GM12878 (cell line): ENCODE measurements at regions not wholly inside any gene's neighbourhood (a gene's known extent, or its start where the extent isn't known, plus 50 kb on each side); places are given as distances from the start of the nearest gene placed in this dataset.

Experiments
- BRCA1 ChIP-seq: IDR thresholded peaks from 2 replicates; pipeline ENCODE4 v1.6.1; 2011; ENCODE audit warnings: low read depth, low read length, improper control_type of control experiment
- CTCF ChIP-seq, 3 experiments: IDR thresholded peaks in 2 of 3; conservative IDR thresholded peaks in 1 of 3; 2 replicates each; pipeline ENCODE4 v1.5.1; 2011; ENCODE audit warnings: low read depth in 3 of 3, low read length in 3 of 3, mild to moderate bottlenecking in 3 of 3, control low read depth in 2 of 3, moderate library complexity in 2 of 3, inconsistent platforms in 1 of 3, mixed read lengths in 1 of 3; ENCODE audit not compliant: control insufficient read depth in 2 of 3, insufficient read depth in 1 of 3; ENCODE audit errors: extremely low read depth in 1 of 3
- DPF2 ChIP-seq: fragments of 450-650 bp; IDR thresholded peaks from 2 replicates; pipeline ENCODE4 v1.6.1; 2017; ENCODE audit warnings: mild to moderate bottlenecking
- EED ChIP-seq: sonication (generic); IDR thresholded peaks from 2 replicates; pipeline ENCODE4 v1.6.1; 2016; ENCODE audit warnings: antibody characterized with exemption, low read depth
- EZH2 ChIP-seq: IDR thresholded peaks from 2 replicates; pipeline ENCODE4 v1.6.1; 2012; ENCODE audit warnings: low read depth, mild to moderate bottlenecking, control low read depth, inconsistent platforms, low read length, borderline replicate concordance; ENCODE audit not compliant: control insufficient read depth
- MTA3 ChIP-seq: IDR thresholded peaks from 2 replicates; pipeline ENCODE4 v1.6.1; 2012; ENCODE audit warnings: low read length, inconsistent platforms, borderline replicate concordance
- NFXL1 ChIP-seq: fragments of 450-650 bp; IDR thresholded peaks from 2 replicates; pipeline ENCODE4 v1.6.1; 2017; ENCODE audit warnings: antibody characterized with exemption, mild to moderate bottlenecking, borderline replicate concordance
- NR2C1 ChIP-seq: fragments of 450-650 bp; IDR thresholded peaks from 2 replicates; pipeline ENCODE4 v1.6.1; 2017; ENCODE audit warnings: antibody characterized with exemption, mild to moderate bottlenecking, moderate library complexity
- POLR2A ChIP-seq: IDR thresholded peaks from 2 replicates; pipeline ENCODE4 v1.6.1; 2011; ENCODE audit warnings: low read depth, mild to moderate bottlenecking, low read length
- POLR2AphosphoS2 ChIP-seq: IDR thresholded peaks from 2 replicates; pipeline ENCODE4 v1.6.1; 2011; ENCODE audit warnings: low read depth, mild to moderate bottlenecking, low read length, improper control_type of control experiment, moderate library complexity
- SP1 ChIP-seq: IDR thresholded peaks from one replicate; pipeline ENCODE4 v1.6.1; 2011; ENCODE audit warnings: low read depth, low read length
- TAF1 ChIP-seq: IDR thresholded peaks from 2 replicates; pipeline ENCODE4 v1.6.1; 2011; ENCODE audit warnings: mild to moderate bottlenecking, low read depth, low read length, borderline replicate concordance
- ZNF217 ChIP-seq: fragments of 450-650 bp; IDR thresholded peaks from 2 replicates; pipeline ENCODE4 v1.6.1; 2017; ENCODE audit warnings: antibody characterized with exemption, mild to moderate bottlenecking
- TF ChIP-seq, protein P1 (sequence below): IDR thresholded peaks from 2 replicates; pipeline ENCODE4 v1.6.1; 2012; ENCODE audit warnings: low read depth, low read length, improper control_type of control experiment

DNA sequence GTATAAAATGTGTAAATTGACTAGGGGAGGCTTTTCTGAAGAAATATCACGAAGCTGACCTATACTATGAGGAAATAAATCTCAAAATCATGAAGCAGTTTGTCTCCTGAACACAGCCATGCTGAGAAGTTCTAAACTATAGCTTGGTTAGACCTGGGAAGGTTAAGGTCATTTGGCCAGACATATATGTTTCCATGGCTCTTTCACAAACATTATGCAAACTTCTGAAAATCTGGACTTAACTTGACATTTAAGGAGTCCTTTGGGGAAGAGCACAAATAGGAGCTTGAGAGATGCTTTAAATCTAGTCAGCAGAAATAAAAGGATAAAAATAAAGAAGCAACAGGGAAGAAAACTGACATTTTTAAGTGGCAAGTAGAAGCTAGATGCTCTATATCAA, 115.9 kb upstream of the MEOX2 start:
- TF ChIP-seq DPF2: no peak
- TF ChIP-seq POLR2A: no peak
- TF ChIP-seq TAF1: no peak
- TF ChIP-seq BRCA1: no peak
- no peak for TF ChIP-seq EED
- TF ChIP-seq, protein P1, sequence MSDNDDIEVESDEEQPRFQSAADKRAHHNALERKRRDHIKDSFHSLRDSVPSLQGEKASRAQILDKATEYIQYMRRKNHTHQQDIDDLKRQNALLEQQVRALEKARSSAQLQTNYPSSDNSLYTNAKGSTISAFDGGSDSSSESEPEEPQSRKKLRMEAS: no peak
- TF ChIP-seq ZNF217: no peak
- TF ChIP-seq POLR2AphosphoS2: no peak
- no peak for TF ChIP-seq SP1
- TF ChIP-seq CTCF (IDR thresholded peaks at IDR 0.05 in 2 of 3, conservative IDR thresholded peaks at IDR 0.05 in 1 of 3; ENCODE audit: control insufficient read depth in 2 of 3, extremely low read depth in 1 of 3, insufficient read depth in 1 of 3, low read depth in 3 of 3, low read length in 3 of 3): no peak
- TF ChIP-seq NFXL1: no peak
- TF ChIP-seq NR2C1: no peak
- TF ChIP-seq MTA3: no peak
- TF ChIP-seq EZH2: no peak
